NCI-H1092 (cell line): ENCODE measurements at regions not wholly inside any gene's neighbourhood (a gene's known extent, or its start where the extent isn't known, plus 50 kb on each side); places are given as distances from the start of the nearest gene placed in this dataset.
"Not testable (repeated sequence)": the region's sequence is repeated elsewhere in the genome, so short reads cannot be mapped to it uniquely, and the experiment has no call there.

Experiments used
- DNase-seq: peaks from one replicate; lab custom pipeline; 2025; lab: John Stamatoyannopoulos, UW

DNA sequence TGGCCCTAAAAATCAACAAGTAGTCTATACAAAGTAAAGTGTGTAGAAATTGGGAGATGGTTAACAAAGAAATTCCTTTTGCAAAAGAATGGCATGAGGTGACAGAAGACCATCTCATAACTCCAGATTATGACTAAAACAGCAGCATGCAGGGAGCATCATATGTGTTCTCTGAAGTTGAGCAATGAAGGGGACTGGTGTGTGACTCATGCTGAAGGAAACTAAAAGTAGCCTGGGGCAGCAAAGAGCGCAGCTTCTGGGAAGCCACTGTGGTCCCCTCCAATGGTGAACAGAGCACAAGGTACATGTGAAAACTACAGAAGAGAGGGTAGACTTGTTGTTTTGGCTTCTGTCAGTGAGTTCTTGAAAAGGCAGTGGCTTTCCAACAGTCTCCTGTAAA lies 133.4 kb downstream of the MACC1 start:
- DNase-seq = no peak

DNA sequence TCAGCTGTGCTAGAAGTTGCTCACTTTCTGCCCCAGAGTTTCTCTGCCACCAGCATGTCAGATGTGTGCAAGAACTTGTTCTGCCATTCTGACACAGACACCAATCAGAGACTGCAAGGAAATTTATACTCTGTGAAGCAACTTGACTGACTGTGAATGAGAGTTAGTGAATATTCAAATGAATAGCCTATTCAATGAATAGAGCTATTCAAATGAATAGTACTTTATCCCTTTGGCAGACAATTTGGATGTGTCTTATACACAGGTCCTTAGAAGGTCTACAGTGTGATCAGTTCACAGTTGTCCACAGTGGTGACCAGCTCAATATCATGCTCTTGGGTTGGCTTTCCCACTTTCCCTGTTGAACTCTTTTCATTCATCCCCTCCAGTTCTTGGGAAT lies 138.1 kb downstream of the MACC1 start:
- DNase-seq = no peak

DNA sequence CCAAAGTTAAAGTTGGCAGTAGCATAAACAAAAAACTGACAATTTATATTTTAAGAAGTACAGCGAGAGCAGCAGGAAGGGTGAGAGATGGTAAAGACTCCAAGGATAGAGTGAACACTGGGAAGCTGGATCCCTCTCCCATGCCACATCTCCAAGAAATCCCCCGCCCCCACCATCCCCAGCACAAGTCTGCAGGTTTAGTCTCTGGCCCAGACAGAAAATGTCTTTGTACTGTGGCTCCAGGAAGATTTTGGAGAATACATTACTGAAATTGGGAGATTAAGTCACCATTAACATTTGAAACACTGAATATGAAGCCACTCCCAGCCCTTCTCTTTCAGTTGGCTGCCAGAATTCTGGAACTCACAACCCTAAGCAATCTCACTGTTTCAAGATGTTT lies 140.3 kb downstream of the MACC1 start:
- DNase-seq = no peak

DNA sequence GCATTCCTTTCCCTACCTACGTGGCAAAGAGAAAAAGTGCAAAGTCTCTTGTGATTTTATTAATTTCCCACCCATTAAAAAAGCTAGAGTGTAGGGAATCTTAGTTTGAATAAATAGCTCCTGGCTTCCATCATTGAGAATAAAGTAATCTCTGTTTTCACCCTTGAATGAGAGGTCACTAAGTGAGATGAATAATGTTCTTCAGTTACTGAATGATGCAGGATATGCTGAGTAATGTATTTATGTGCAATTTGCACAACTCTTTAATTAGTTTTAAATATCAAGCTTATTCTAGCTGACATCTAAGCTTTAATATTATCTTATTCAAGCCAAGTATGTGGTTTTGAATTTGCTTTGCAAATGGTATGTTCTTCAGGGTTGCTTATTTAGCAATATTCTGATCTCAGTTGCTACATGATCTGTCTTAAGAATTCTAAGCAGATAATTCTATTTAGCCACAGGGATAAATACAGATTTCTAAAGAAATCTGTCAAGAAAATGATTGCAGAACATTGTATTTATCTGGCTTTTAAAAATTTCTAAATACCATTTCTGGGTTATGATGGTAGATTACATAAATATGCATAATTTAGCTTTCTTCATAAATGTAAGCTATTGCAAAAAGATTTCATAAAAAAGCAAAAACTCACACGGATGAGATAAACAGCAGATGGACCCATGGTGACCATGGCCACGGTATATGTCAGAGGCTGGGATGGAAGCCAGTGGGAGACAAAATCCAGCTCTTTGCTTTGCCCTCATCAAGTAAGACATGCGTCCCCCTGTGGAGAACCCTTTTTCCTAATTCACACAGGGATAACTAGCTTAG lies 141.0 kb downstream of the MACC1 start:
- no peak for DNase-seq

DNA sequence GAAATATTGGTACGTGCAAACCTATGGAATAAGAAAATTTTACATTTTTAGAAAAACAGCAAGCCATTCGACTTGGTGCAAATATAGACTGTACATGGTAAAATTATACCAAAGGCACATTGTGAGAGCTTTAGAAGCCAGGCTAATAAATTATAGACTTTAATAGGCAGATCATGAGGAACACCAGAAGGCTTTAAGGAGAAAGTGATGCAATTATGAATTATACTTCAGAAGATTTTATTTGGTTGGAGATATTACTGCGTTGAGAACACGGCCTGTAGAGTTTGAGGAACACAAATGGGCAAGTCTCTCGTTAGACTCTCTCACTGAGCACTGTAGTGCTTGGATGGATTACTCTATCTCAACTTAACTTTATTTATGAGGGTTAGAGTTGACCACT lies 141.7 kb downstream of the MACC1 start:
- DNase-seq = no peak

DNA sequence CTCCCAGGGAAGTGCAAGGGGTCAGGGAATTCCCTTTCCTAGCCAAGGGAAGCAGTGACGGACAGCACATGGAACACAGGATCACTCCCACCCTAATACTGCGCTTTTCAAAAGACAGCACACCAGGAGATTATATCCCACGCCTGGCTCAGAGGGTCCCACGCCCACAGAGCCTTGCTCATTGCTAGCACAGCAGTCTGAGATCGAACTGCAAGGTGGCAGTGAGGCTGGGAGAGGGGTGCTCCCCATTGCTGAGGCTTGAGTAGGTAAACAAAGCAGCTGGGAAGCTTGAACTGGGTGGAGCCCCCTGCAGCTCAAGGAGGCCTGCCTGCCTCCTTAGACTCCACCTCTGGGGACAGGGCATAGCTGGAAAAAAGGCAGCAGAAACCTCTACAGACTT lies 149.2 kb downstream of the MACC1 start:
- DNase-seq = not testable (repeated sequence)

DNA sequence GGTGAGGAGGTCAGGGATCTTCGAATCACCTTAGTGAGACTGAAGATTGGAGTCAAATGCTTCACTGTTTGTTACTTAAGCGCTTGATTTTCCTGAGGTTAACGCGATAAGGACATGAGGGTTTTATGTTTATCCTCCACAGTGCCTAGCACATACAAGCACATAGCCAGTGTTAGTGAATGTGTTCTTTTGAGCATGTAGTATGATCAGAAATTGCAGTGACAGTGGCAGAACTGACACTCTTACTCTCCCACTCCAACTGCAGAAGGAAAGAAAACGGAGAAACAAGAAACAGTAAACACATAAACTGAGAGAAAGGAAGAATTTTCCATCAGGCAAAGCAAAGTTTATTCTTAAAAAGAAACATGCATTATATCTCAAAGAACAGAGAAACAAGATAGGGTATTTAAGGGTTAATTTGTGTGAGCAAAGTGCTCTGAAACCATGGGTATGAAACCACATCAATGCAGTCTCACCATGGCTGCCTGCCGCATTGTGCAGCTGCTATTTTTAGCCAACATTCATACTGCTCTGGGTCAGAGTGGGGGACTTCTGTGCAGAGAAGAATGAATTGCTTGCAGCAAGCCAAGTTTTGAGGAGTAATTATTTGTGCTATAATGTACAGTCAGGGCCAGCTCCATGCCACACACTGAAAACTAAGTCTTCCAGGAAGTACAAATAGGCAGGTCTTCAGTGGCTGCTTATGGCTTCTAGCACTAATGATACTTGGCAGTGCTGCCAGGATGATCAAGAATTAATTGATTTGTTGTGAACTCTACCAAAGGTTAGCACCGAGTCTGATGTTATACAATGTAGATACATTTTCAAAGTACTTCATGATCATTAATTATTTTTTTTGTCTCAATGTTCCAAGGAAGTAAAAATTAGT lies 152.0 kb downstream of the MACC1 start:
- no peak for DNase-seq

DNA sequence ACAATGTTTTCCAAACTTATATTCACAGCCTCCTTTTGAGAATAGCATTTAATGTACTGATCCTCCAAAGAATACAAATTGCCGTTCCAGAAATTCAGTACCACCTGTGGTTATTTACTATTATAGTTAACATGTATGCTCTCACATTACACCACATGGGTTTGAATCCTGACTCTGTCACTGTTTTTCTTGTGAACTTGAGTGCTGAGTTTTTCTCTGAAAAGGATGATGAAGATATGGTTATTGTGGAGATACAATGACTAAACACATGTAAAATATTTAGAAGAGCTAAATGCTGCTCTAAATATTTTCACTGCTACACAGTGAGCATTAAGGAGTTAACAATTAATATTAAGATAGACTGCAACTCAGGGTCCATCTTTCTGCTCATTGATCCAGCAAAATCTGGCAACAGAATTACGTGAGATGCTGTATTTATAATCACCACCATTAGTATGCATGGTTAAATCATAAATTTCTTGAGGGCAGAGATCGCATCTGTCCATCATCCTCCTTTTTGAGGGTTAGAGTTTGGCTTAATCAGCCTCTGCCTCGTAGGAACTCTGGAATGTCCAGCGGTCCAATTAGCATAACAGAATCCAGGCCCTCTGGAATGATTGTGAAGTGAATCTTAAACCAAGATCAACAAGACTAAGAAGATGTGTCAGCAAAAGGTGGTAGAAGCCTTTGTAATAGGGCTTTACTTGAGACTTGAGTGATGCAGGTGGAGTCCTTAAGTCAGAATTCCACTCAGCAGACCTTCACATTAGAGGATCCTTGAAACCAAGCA lies 152.8 kb downstream of the MACC1 start:
- no peak for DNase-seq

DNA sequence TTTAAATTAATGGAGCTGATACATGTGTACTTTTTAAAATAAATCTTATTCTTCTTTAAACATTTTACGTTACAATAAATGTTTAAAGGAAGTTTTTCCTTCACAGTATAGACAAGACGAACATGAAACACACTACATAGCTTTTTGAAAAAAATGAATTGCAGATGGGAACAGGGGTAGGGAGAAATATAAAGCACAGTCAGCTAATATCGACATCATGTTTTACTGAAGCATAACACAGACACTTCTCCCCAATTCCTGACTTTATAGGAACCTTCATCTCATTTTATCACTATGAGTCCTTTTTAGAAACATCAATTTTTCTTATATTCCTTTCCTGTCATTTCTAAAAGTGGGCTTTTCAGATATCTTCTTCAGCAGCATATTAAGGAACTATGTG lies 153.5 kb downstream of the MACC1 start:
- no peak for DNase-seq

DNA sequence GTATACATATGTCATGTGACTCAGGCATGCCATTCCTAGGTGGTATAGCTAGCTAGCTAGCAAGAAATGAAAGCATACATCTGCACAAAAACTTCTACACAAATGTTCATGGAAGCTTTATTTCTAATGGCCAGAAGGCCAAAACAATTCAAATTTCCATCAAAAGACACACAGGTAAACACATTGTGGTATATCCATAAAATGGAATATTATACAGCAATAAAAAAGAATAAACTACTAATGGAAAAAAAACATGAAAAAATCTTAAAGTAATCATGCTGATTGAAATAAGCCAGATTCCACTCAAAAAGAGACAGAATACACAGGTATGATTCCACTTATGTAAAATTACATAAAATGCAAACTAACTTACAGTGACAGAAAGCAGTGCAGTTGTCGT lies 154.3 kb downstream of the MACC1 start:
- DNase-seq = no peak

DNA sequence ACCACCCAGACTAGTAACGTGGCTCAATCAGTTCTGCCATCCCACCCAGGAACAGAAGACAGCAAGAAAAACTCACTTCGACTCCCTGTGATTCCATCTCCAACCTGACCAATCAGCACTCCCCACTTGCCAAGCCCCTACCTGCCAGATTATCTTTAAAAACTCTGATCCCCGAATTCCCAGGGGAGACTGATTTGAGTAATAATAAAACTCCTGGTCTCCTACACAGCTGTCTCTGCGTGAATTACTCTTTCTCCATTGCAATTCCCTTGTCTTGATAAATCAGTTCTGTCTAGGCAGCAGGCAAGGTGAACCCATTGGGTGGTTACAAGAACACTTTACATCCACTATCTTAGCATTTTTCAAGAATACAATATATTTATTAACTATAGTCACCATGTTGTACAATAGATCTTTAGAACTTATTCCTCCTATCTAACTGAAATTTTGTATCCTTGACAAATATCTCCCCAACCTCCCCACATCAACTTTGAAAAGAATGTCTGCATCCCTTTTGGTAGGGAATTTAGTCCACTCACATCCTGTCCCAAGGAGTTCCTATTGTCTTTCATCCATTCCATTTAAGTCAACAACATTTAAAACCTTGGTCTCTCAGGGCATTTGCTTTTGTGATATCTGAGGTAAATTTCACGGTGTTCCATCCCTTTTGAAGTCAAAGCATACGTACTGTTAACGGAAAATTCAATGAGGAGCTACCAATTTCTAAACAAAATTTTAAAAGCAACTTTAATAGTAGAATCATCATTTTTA lies 163.7 kb downstream of the MACC1 start:
- DNase-seq = no peak

DNA sequence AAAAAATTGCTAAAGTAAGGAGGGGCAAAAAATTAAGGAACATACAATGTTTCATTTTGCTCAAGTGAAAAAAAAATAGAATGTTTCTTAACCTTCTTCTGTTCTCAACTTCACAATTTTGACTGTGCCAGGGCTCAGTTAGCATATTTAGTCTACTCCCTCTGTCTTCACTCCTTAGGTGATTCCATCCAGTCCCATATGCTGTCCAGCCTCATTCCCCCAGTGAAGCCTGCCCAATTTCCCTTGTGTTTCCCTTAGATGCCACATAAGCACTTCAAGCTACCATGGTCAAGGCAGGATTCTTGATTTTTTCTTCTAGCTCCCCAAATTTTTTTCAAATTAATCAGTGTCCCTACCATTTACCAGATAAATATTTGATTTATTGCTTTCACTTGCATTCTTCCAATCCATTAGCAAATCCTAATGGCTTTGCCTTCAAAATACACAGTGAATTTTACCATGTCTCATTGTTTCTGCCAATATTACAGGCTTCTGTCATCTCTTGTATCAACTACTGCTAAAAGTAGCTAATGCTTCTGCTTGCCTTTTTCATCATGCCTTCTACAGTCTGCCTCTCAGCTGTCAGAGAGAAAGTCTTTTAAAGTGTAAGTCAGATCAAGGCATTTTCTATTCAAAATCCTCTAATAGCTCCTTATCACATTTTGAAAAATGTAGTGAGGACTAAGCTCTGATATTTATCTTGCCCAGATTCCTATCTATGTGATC lies 166.8 kb downstream of the MACC1 start:
- DNase-seq = no peak

DNA sequence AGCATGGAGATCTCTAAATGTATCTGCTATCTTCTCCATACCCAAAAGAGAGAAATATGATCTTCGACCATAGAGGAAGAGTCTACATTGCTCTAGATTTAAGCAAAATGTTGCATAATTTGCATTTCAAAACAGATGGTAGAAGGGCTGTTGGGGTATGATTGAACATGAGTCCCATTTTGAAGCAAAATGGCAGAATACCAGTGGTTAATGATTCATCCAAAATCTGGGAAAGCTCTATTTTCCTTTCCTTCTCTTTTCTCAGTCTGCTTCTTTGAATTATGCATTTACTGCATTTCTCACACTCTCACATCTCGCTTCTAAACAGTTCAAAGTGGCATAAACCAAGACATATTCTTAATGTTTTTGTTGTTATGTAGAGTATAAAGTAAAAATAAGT lies 178.5 kb downstream of the MACC1 start:
- no peak for DNase-seq

DNA sequence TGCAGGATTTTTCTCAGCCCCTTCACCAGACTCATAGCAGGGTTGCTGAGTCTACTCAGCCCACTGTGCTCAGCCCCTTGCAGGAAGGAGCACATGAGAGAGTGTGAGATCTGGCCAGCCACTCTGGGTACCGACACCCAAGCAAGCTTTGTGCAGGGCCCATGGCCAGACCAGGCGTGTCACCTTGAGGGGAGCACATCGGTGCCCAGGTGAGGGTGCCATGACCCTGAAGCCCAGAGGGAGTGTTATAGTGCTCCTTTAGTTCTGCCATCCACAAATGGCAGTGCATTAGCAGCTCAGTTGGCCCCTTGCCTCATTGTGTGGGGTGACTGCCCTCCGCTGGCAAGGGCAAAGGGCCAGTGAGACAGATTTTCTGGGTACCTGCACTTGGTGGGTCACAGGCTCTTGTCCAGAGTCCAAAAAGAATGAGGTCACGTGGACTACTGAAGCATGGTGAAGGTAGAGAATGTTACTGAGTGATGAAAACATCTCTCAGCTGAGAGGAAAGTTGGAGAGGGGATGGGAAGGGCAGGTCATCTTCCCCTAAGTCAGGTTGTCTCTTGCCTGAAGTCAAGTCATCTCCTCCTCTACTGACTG lies 181.8 kb downstream of the MACC1 start:
- DNase-seq = no peak

DNA sequence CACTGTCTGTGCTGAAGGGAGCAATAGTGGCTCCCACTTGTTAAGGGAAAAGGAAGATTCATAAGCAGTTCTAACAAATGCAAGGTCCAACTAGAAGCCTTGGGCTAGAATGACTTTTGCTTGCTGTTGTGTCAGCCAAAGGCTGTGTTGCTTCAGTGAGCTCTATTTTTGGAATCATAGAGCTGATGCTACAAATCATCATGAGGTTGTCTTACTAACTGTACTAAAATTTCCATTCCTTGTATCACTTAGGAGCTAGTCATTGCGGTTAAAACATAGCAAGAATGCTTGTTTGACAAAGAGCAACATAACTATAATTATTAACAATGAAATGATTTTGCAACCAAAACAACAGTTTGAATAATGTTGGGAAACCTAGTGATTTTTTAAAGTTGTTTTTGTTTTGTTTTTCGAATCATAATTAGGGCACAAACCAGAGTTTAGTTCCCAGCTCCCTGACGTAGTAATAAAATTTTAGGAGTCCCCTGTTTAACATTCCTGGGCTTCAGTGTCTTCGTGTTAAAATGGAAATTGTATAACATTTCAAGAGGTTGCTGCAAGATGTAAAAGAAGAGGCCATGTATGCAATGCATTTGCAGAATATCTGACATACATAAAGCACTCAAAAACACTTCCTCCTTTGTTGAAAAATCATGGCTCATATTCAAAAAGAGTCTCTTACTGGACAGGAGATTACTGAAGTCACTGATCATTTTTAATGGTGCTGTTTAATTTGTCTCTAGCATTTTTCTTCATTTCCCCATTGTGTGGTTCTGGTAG lies 183.4 kb downstream of the MACC1 start:
- DNase-seq = no peak

DNA sequence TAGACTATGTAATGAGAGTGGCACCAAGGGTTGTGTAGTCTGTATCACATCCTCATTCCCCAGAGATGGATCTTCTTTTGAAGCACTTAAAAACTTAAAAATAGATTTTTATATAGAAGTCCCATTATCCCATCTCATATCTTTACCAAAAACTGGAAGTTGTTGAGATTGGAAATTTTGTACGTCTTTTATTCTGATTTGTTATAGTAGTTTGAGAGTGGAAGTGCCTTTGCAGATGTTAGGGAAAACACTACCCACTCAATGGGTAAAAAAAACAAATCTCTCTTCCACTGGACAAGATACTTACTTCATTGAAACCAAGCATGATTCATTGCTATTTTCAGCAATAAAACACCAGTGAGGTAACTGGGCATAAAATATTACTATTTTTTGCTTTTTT lies 184.4 kb downstream of the MACC1 start:
- DNase-seq = no peak

DNA sequence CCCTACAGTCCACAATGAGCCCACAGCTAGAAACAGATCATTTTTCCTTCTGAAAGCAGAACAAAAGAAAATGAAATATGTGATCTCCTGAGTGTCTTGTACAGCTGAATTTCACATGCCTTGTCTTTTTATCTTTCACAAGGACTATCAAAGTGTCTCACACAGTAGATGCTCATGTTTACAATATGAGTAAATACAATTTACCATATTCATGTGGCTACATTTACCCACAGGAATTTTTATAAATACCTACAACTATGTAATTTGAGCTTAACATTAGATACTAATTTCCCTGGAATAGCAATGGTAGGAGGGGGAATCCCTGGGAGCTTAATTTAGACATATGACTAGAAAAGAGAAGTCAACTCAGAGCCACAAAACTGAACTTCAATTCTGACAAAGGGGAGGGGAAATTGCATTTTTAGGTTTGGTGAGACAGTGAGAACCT lies 186.2 kb downstream of the MACC1 start:
- DNase-seq = no peak

DNA sequence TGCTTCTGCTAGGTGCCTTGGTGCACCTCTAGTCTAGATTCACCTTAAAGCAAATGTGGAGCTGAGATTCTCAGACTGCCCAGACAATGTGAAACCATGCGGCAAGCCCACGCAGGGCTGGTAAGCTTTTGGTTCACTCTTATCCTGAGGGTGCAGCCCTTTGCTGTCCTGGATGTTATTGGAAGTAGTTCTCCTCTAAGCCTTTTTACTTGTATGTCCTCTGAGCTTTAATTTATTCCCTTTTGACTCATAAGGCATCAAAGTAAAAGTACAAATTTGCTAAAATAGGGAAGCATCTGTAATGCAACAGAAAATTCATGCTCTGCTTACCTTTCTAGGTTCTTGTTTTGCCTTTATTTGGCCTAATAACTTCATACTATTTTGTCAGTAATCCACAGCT lies 186.8 kb downstream of the MACC1 start:
- no peak for DNase-seq

DNA sequence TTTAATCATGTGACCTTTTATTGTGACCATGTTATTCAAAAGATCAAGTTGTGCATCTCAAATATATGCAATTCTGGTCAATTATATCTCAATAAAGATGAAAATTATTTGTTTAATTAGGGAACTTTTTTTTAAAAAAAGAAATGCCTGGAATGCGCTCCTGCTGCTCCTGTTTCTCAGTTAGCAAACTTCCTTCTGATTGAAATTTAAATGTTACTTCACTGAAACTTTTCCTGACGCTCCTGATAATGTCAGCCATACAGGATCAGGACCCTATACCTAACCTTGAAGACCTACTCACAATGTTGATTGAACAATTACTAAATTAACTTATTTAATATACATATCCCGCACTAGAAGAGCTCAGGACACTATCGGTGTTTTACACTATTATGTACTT lies 190.4 kb downstream of the MACC1 start:
- DNase-seq = no peak

DNA sequence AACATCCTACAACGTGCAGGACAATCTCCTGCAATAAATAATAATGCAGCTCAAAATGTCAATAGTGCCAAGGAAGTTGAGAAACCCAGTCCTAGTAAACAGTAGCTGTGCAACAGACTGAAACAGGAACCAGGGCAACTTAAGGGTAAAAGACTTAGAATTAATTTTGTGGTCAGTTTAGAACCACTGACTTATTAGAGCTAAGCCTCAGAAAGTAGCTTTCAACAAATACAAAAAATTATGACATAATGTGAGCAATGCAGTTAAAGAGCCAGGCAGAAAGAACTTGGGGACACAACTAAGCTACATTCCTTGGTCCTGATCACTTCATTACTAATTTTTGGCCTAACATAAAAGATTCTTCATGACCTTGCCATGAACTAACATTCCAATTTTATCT lies 195.4 kb downstream of the MACC1 start:
- DNase-seq = no peak
